Upper lobe of left lung (tissue), 6 donors: ENCODE measurements at regions not wholly inside any gene's neighbourhood (a gene's known extent, or its start where the extent isn't known, plus 50 kb on each side); places are given as distances from the start of the nearest gene placed in this dataset.

Experiments used
- ATAC-seq, 2 donors: fragments of 200-7000 bp; cut with Tn5 transposase; one replicate each; pipeline ENCODE4 v1.9.1; 2022; ENCODE audit warnings: mild to moderate bottlenecking in 2 of 2, moderate library complexity in 2 of 2; ENCODE audit not compliant: low FRiP score in 2 of 2
- DNase-seq, 2 donors: peaks; one replicate each; pipeline ENCODE4 v3.0.0-alpha.2; 2019 to 2020
- H3K27ac ChIP-seq, 4 donors: fragments of 200-600 bp; sonication (generic); one replicate each; pipeline ENCODE4 v1.5.1; 2016 to 2019
- H3K27me3 ChIP-seq, 4 donors: fragments of 200-600 bp; sonication (generic); one replicate each; pipeline ENCODE4 v1.5.1; 2017 to 2019
- H3K36me3 ChIP-seq, 4 donors: fragments of 200-600 bp; sonication (generic); one replicate each; pipeline ENCODE4 v1.5.1; 2016 to 2019
- H3K4me1 ChIP-seq, 4 donors: fragments of 200-600 bp; sonication (generic); one replicate each; pipeline ENCODE4 v1.5.1; 2018 to 2019
- H3K4me3 ChIP-seq, 4 donors: fragments of 200-600 bp; sonication (generic); one replicate each; pipeline ENCODE4 v1.5.1; 2017 to 2019; ENCODE audit warnings: mild to moderate bottlenecking in 2 of 4, moderate library complexity in 1 of 4
- H3K9me3 ChIP-seq, 4 donors: fragments of 200-600 bp; sonication (generic); one replicate each; pipeline ENCODE4 v1.5.1; 2018 to 2019
- CTCF ChIP-seq, 6 experiments: fragments of 450-650 bp in 4 of 6; fragments of 200-600 bp in 2 of 6; sonication (generic) in 2 of 6; IDR thresholded peaks; one replicate each; pipeline ENCODE4 v1.5.1; 2016 to 2019; ENCODE audit warnings: antibody characterized with exemption in 6 of 6
- EP300 ChIP-seq, 4 donors: sonication (generic); formaldehyde crosslinking; IDR thresholded peaks; one replicate each; pipeline ENCODE4 v1.5.1; 2017; ENCODE audit warnings: antibody characterized with exemption in 4 of 4, control low read depth in 2 of 4
- POLR2A ChIP-seq, 4 donors: fragments of 450-650 bp; IDR thresholded peaks; one replicate each; pipeline ENCODE4 v1.5.1; 2016 to 2017; ENCODE audit warnings: antibody characterized with exemption in 4 of 4, mild to moderate bottlenecking in 2 of 4
- POLR2AphosphoS5 ChIP-seq, 2 donors: sonication (generic); formaldehyde crosslinking; IDR thresholded peaks; one replicate each; pipeline ENCODE4 v1.5.1; 2017; ENCODE audit warnings: antibody characterized with exemption in 2 of 2
- WGBS, 2 donors: methylation state at CpG; one replicate each; pipeline ENCODE4 v1.1.5; 2017 to 2018; 5-methylcytosine and 5-hydroxymethylcytosine counted together
- donor health status: DM: no; HTN: no; CAD: no; lungs with moderate emphysema.
- donor health status: DM: no; HTN: yes; CAD: no; lungs with severe emphysema.

DNA sequence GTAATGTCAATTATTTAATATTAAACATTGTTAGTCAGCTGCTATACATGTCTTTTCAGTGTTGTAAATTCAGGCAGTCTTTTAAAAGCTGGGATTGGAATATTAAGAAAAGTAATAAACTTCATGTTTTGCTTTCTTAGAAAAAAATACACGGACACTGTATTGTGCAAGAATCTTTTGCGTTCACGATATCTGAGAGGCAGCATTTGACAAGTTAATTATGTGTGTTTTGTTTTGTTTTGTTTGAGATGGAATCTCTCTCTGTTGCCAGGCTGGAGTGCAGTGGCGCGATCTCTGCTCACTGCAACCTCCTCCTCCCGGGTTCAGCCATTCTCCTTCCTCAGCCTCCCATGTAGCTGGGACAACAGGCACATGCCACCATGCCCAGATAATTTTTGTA is 1661.3 kb downstream of the HACE1 start:
- Histone ChIP-seq H3K27ac (no peak overlapping the region), H3K4me3 (no peak overlapping the region), H3K36me3 (no peaks in the 10 kb centered on the region), H3K9me3 (no peaks in the 10 kb centered on the region), H3K4me1 (no peaks in the 10 kb centered on the region), H3K27me3 (no peaks in the 10 kb centered on the region)
- DNase-seq (no peak), ATAC-seq (no peak)
- no peak for TF ChIP-seq EP300 (IDR thresholded peaks at IDR 0.05)
- no peak for TF ChIP-seq POLR2AphosphoS5 (IDR thresholded peaks at IDR 0.05)
- TF ChIP-seq POLR2A (IDR thresholded peaks at IDR 0.05): no peak
- TF ChIP-seq CTCF (IDR thresholded peaks at IDR 0.05): no peak
- WGBS, 2 donors: 65 to 67% methylated on average over 6 of the region's 6 CpGs

- no peaks in the 10 kb centered on the region for H3K9me3 ChIP-seq
- H3K27me3 ChIP-seq: no peaks in the 10 kb centered on the region
- TF ChIP-seq EP300 (IDR thresholded peaks at IDR 0.05) (no peak), POLR2AphosphoS5 (IDR thresholded peaks at IDR 0.05) (no peak), POLR2A (IDR thresholded peaks at IDR 0.05) (no peak), CTCF (IDR thresholded peaks at IDR 0.05) (no peak)
Measured at GRCh38 chr6:103193413-103193812, 1666.3 kb downstream of the HACE1 start.

DNA sequence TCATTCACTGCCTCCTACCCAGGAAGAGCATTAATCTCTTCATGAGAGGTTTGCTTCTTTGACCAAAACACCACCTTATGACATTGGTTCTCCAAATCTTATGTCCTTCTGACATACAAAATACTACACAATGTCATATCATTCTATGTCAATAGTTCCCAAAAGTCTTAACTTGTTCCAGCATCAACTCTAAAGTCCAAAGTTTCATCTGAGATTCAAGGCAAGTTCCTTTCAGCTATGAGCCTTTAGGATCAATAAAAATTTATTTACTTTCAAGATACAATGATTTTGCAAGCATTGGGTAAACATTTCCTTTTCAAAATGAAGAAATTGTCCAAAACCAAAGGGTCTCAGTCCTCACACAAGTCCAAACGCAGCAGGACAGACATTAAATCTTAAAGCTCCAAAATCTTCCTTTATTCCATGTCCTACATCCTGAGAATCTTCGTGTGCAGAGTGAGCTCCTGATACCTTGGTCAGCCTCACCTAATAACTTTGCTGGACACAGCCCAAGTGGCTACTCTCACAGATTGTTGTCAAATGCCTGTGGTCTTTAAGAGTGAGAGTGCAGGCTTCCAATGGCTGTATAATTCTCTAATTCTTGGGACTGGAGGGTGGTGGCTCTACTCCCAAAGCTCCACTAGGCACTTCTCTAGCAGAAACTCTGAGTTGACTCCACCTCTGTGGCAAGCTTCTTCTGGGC is 1668.2 kb downstream of the HACE1 start:
- H3K9me3 ChIP-seq: no peaks in the 10 kb centered on the region
- no peaks in the 10 kb centered on the region for H3K27me3 ChIP-seq
- ATAC-seq (no peak), DNase-seq (no peak)
- 61 to 64% methylated on average over 2 of the region's 2 CpGs for WGBS, 2 donors
- no peaks in the 10 kb centered on the region for H3K4me1 ChIP-seq
- no peaks in the 10 kb centered on the region for H3K36me3 ChIP-seq
- H3K27ac ChIP-seq: no peak overlapping the region
- TF ChIP-seq POLR2A (IDR thresholded peaks at IDR 0.05): no peak
- TF ChIP-seq CTCF (IDR thresholded peaks at IDR 0.05): no peak
- TF ChIP-seq POLR2AphosphoS5 (IDR thresholded peaks at IDR 0.05): no peak
- TF ChIP-seq EP300 (IDR thresholded peaks at IDR 0.05): no peak
- H3K4me3 ChIP-seq: no peak overlapping the region

More at GRCh38 chr6:103193413-103193812, 1666.3 kb downstream of the HACE1 start:
- Histone ChIP-seq H3K4me3 (no peak overlapping the region), H3K36me3 (no peaks in the 10 kb centered on the region), H3K27ac (no peak overlapping the region), H3K4me1 (no peaks in the 10 kb centered on the region)
- ATAC-seq (no peak), DNase-seq (no peak)
- WGBS, 2 donors: 54 to 63% methylated on average over 3 of the region's 3 CpGs

GRCh38 chr6:103184776-103185175 is 1674.9 kb downstream of the HACE1 start:
- peak in 1 of 2 donors; percentile 51 for ATAC-seq
- Histone ChIP-seq H3K4me3 (no peak overlapping the region), H3K27ac (no peak overlapping the region), H3K27me3 (no peaks in the 10 kb centered on the region), H3K36me3 (no peaks in the 10 kb centered on the region), H3K9me3 (no peaks in the 10 kb centered on the region), H3K4me1 (no peaks in the 10 kb centered on the region)
- TF ChIP-seq CTCF (IDR thresholded peaks at IDR 0.05) (no peak), EP300 (IDR thresholded peaks at IDR 0.05) (no peak)
- WGBS, 2 donors: 84 to 100% methylated on average over 1 to 3 of the region's 3 CpGs
- peak in 1 of 2 donors; percentile 38 for DNase-seq

DNA sequence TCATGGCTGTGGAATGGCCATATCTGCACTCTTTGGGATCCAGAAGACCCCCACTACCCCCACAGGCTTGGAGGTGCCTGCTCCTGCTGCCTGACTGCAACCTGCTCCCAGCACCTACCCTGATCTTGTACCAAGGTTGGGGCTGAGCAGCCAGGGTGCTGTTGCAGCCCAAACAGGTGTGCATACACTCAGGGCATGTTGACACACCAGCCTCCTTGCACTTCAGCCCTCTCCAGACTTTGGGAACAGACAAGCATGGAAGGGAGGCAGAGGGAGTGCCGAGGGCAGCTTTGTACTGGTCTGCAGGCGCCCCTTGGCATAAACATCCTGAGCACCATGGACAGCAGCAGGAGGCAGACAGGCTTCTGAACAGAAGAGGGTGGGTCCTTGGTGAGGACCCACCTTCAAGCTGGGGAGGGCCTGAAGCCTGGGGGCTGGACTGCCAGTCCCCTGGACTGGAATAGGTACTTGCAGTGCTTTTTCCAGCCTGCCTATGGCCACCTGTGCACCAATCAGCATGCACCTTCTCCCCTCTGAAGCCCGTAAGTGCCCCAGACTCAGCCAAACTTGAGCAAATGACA is 1675.8 kb downstream of the HACE1 start:
- TF ChIP-seq POLR2AphosphoS5 (IDR thresholded peaks at IDR 0.05): no peak
- TF ChIP-seq EP300 (IDR thresholded peaks at IDR 0.05): no peak
- TF ChIP-seq POLR2A (IDR thresholded peaks at IDR 0.05): no peak
- no peak for TF ChIP-seq CTCF (IDR thresholded peaks at IDR 0.05)
- Histone ChIP-seq H3K27me3 (no peaks in the 10 kb centered on the region), H3K4me3 (no peak overlapping the region), H3K36me3 (no peaks in the 10 kb centered on the region), H3K4me1 (no peaks in the 10 kb centered on the region), H3K9me3 (no peaks in the 10 kb centered on the region), H3K27ac (no peak overlapping the region)
- WGBS, 2 donors: 71 to 73% methylated on average over 2 to 3 of the region's 3 CpGs
- DNase-seq (no peak), ATAC-seq (peak; percentile 39 to 49)
